ENCODE measurements at regions not wholly inside any gene's neighbourhood (a gene's known extent, or its start where the extent isn't known, plus 50 kb on each side); places are given as distances from the start of the nearest gene placed in this dataset.

DNA sequence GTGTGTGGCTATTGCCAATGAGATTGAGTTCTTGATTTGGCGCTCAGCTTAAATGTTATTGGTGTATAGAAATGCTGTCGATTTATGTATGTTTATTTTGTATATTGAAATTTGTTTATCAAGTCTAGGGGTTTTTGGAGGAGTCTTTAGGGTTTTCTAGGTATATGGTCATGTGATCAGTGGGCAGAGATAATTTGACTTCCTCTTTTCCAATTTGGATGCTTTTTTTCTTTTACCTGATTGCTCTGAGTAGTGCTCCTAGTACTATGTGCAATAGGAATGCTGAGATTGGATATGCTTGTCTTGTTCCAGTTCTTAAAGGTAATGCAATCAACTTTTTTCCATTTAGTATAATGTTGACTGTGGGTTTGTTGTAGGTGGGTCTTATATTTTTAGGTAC lies 99.8 kb upstream of the PMCH start:
- TF ChIP-seq, protein P1, sequence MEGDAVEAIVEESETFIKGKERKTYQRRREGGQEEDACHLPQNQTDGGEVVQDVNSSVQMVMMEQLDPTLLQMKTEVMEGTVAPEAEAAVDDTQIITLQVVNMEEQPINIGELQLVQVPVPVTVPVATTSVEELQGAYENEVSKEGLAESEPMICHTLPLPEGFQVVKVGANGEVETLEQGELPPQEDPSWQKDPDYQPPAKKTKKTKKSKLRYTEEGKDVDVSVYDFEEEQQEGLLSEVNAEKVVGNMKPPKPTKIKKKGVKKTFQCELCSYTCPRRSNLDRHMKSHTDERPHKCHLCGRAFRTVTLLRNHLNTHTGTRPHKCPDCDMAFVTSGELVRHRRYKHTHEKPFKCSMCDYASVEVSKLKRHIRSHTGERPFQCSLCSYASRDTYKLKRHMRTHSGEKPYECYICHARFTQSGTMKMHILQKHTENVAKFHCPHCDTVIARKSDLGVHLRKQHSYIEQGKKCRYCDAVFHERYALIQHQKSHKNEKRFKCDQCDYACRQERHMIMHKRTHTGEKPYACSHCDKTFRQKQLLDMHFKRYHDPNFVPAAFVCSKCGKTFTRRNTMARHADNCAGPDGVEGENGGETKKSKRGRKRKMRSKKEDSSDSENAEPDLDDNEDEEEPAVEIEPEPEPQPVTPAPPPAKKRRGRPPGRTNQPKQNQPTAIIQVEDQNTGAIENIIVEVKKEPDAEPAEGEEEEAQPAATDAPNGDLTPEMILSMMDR (IDR thresholded peaks at IDR 0.05; ENCODE audit: low read depth, low read length) = no peak
- TF ChIP-seq EZH2phosphoT487 (IDR thresholded peaks at IDR 0.05; ENCODE audit: low read depth) = no peak
